ENCODE measurements at regions not wholly inside any gene's neighbourhood (a gene's known extent, or its start where the extent isn't known, plus 50 kb on each side); places are given as distances from the start of the nearest gene placed in this dataset.
"Not testable (repeated sequence)": the region's sequence is repeated elsewhere in the genome, so short reads cannot be mapped to it uniquely, and the experiment has no call there.

- in situ Hi-C loops (cut with HindIII; ENCODE audit: low pct_unique_long_range_greater_than_20kb, low sequenced_read_pairs): no loop called here
Observed at GRCh38 chr10:101280511-101280910, 51.2 kb upstream of the LBX1 start.

GRCh38 chr10:101280921-101281320 lies 51.7 kb upstream of the LBX1 start:
- in situ Hi-C loops (cut with HindIII; ENCODE audit: low pct_unique_long_range_greater_than_20kb, low sequenced_read_pairs); DNase-seq (ENCODE audit: low read depth, low spot score): not testable (repeated sequence)

More at GRCh38 chr10:101280511-101280910, 51.2 kb upstream of the LBX1 start:
- DNase-seq (ENCODE audit: low read depth, low spot score): no peak

GRCh38 chr10:101282947-101283346 lies 53.7 kb upstream of the LBX1 start:
- no peak for DNase-seq (ENCODE audit: low read depth, low spot score)
- in situ Hi-C loops (cut with HindIII; ENCODE audit: low pct_unique_long_range_greater_than_20kb, low sequenced_read_pairs): no loop called here

GRCh38 chr10:101283762-101284100 lies 54.5 kb upstream of the LBX1 start:
- DNase-seq (ENCODE audit: low read depth, low spot score): no peak
- in situ Hi-C loops (cut with HindIII; ENCODE audit: low pct_unique_long_range_greater_than_20kb, low sequenced_read_pairs): no loop called here

- in situ Hi-C loops (cut with HindIII; ENCODE audit: low pct_unique_long_range_greater_than_20kb, low sequenced_read_pairs): no loop called here
- no peak for DNase-seq (ENCODE audit: low read depth, low spot score)
Observed at GRCh38 chr10:101284101-101284743, 55.0 kb upstream of the LBX1 start.

- in situ Hi-C loops (cut with HindIII; ENCODE audit: low pct_unique_long_range_greater_than_20kb, low sequenced_read_pairs): no loop called here
- DNase-seq (ENCODE audit: low read depth, low spot score): no peak
Observed at GRCh38 chr10:101284744-101285463, 55.6 kb upstream of the LBX1 start.

GRCh38 chr10:101285519-101286070 lies 56.3 kb upstream of the LBX1 start:
- in situ Hi-C loops (cut with HindIII; ENCODE audit: low pct_unique_long_range_greater_than_20kb, low sequenced_read_pairs): no loop called here

GRCh38 chr10:101286248-101287046 lies 57.2 kb upstream of the LBX1 start:
- in situ Hi-C loops (cut with HindIII; ENCODE audit: low pct_unique_long_range_greater_than_20kb, low sequenced_read_pairs): no loop called here
- no peak for DNase-seq (ENCODE audit: low read depth, low spot score)

More at GRCh38 chr10:101285519-101286070, 56.3 kb upstream of the LBX1 start:
- no peak for DNase-seq (ENCODE audit: low read depth, low spot score)

GRCh38 chr10:101287183-101287996 lies 58.1 kb upstream of the LBX1 start:
- DNase-seq (ENCODE audit: low read depth, low spot score): no peak
- in situ Hi-C loops (cut with HindIII; ENCODE audit: low pct_unique_long_range_greater_than_20kb, low sequenced_read_pairs): no loop called here

GRCh38 chr10:101287997-101288635 lies 58.9 kb upstream of the LBX1 start:
- in situ Hi-C loops (cut with HindIII; ENCODE audit: low pct_unique_long_range_greater_than_20kb, low sequenced_read_pairs): no loop called here
- peak; percentile 58 for DNase-seq (ENCODE audit: low read depth, low spot score)

GRCh38 chr10:101289541-101289940 lies 60.3 kb upstream of the LBX1 start:
- in situ Hi-C loops (cut with HindIII; ENCODE audit: low pct_unique_long_range_greater_than_20kb, low sequenced_read_pairs): no loop called here
- DNase-seq (ENCODE audit: low read depth, low spot score): no peak

- in situ Hi-C loops (cut with HindIII; ENCODE audit: low pct_unique_long_range_greater_than_20kb, low sequenced_read_pairs): no loop called here
- no peak for DNase-seq (ENCODE audit: low read depth, low spot score)
Observed at GRCh38 chr10:101290431-101290830, 61.2 kb upstream of the LBX1 start.

- in situ Hi-C loops (cut with HindIII; ENCODE audit: low pct_unique_long_range_greater_than_20kb, low sequenced_read_pairs): no loop called here
- DNase-seq (ENCODE audit: low read depth, low spot score): no peak
Observed at GRCh38 chr10:101290881-101291280, 61.6 kb upstream of the LBX1 start.

GRCh38 chr10:101291331-101292193 lies 62.3 kb upstream of the LBX1 start:
- DNase-seq (ENCODE audit: low read depth, low spot score): peak; percentile 68
- in situ Hi-C loops (cut with HindIII; ENCODE audit: low pct_unique_long_range_greater_than_20kb, low sequenced_read_pairs): no loop called here

- in situ Hi-C loops (cut with HindIII; ENCODE audit: low pct_unique_long_range_greater_than_20kb, low sequenced_read_pairs): no loop called here
- peak; percentile 34 for DNase-seq (ENCODE audit: low read depth, low spot score)
Observed at GRCh38 chr10:101292194-101293006, 61.6 kb upstream of the BTRC start.
